ENCODE measurements at regions not wholly inside any gene's neighbourhood (a gene's known extent, or its start where the extent isn't known, plus 50 kb on each side); places are given as distances from the start of the nearest gene placed in this dataset.

- TF ChIP-seq, protein P1, sequence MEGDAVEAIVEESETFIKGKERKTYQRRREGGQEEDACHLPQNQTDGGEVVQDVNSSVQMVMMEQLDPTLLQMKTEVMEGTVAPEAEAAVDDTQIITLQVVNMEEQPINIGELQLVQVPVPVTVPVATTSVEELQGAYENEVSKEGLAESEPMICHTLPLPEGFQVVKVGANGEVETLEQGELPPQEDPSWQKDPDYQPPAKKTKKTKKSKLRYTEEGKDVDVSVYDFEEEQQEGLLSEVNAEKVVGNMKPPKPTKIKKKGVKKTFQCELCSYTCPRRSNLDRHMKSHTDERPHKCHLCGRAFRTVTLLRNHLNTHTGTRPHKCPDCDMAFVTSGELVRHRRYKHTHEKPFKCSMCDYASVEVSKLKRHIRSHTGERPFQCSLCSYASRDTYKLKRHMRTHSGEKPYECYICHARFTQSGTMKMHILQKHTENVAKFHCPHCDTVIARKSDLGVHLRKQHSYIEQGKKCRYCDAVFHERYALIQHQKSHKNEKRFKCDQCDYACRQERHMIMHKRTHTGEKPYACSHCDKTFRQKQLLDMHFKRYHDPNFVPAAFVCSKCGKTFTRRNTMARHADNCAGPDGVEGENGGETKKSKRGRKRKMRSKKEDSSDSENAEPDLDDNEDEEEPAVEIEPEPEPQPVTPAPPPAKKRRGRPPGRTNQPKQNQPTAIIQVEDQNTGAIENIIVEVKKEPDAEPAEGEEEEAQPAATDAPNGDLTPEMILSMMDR (IDR thresholded peaks at IDR 0.05 in 2 of 3, conservative IDR thresholded peaks at IDR 0.05 in 1 of 3; ENCODE audit: borderline replicate concordance in 1 of 3, insufficient read depth in 1 of 3, low read depth in 2 of 3, low read length in 2 of 3): no peak
- TF ChIP-seq, protein P2, sequence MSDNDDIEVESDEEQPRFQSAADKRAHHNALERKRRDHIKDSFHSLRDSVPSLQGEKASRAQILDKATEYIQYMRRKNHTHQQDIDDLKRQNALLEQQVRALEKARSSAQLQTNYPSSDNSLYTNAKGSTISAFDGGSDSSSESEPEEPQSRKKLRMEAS (IDR thresholded peaks at IDR 0.05): no peak
- TF ChIP-seq SP1 (IDR thresholded peaks at IDR 0.05; ENCODE audit: low read depth) (no peak), YY1 (IDR thresholded peaks at IDR 0.05; ENCODE audit: extremely low read depth, insufficient replicate concordance, low read depth, low read length) (no peak)
Observed at GRCh38 chr10:35910234-35910633, 268.1 kb upstream of the FZD8 start (continued).

DNA sequence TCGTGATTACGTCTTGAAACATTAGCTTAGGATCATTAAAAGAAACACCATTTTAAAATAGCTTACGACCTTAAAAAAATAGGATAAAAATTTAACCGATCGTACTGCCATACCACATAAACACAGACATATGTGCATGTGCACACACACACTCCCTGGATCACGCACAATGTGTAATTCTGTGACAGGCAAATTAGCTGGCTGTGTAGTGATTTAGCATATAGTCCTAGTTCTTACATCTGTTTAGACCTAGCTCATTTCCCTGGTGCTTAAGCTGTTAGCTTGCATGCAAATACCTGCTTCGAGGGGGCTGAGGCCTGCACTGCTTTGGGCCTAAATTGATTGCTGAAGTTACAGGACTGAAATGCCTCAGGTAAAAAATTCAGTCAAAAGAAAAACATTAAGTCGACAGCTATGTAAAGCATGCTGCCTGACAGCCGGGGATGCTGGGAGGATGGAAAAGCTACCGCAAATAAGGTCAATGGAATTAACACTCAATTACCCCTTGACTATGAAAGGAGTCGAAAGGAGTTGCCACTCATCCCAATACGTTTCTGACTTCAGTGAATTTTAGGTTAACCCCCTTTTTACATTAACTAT lies 267.1 kb upstream of the FZD8 start:
- Histone ChIP-seq H4K20me1 (ENCODE audit: insufficient read depth) (no peaks in the 10 kb centered on the region), H3K36me3 (ENCODE audit: control insufficient read depth in 1 of 2, insufficient read depth in 2 of 2, low read length in 2 of 2) (no peaks in the 10 kb centered on the region), H3K4me3 (replicated peaks in 1 of 2; ENCODE audit: low read depth in 1 of 2, low read length in 2 of 2) (no peak overlapping the region), H3K9ac (ENCODE audit: low read length) (no peak overlapping the region), H3K9me2 (ENCODE audit: insufficient read depth) (no peaks in the 10 kb centered on the region), H3K4me1 (ENCODE audit: control insufficient read depth in 1 of 2, insufficient read depth in 2 of 2, low read length in 2 of 2) (no peaks in the 10 kb centered on the region), H3K4me2 (ENCODE audit: low read length) (no peak overlapping the region), H3K9me3 (ENCODE audit: control insufficient read depth in 1 of 2, insufficient read depth in 1 of 2, low read depth in 1 of 2, low read length in 2 of 2) (no peaks in the 10 kb centered on the region; a peak in 1 of 4 replicates), H3K27ac (ENCODE audit: low read depth, low read length) (no peak overlapping the region), H3K79me2 (ENCODE audit: insufficient read depth, low read length) (no peaks in the 10 kb centered on the region), H2AFZ (ENCODE audit: low read depth, low read length, poor library complexity, severe bottlenecking) (no peak overlapping the region), H3K27me3 (ENCODE audit: insufficient read depth, low read length) (no peaks in the 10 kb centered on the region)
- POLR2A ChIA-PET: no interaction called here
- ATAC-seq (no peak), DNase-seq (ENCODE audit: low read depth, low spot score) (no peak)
- no TSS peak for BruUV-seq (replicated peaks)
- CTCF ChIA-PET: no interaction called here
- intact Hi-C loops (cut with micrococcal nuclease): no loop called here
- RAD21 ChIA-PET (ENCODE audit: low non-redundant PET in 1 of 2, low total read pairs in 2 of 2, uncharacterized antibody in 2 of 2, unreplicated experiment in 2 of 2): no interaction called here
- TF ChIP-seq TCF7L2 (IDR thresholded peaks at IDR 0.05; ENCODE audit: borderline replicate concordance, extremely low read depth, insufficient read depth, insufficient read length) (no peak), POLR2A (IDR thresholded peaks at IDR 0.05; ENCODE audit: borderline replicate concordance, extremely low read depth, insufficient read depth, insufficient read length) (no peak), SIN3A (IDR thresholded peaks at IDR 0.05; ENCODE audit: low read depth) (no peak), JUND (IDR thresholded peaks at IDR 0.05) (no peak), EGR1 (IDR thresholded peaks at IDR 0.05; ENCODE audit: low read depth) (no peak)
- TF ChIP-seq, protein P1 (IDR thresholded peaks at IDR 0.05 in 2 of 3, conservative IDR thresholded peaks at IDR 0.05 in 1 of 3; ENCODE audit: borderline replicate concordance in 1 of 3, insufficient read depth in 1 of 3, low read depth in 2 of 3, low read length in 2 of 3): no peak
